ENCODE measurements at regions not wholly inside any gene's neighbourhood (a gene's known extent, or its start where the extent isn't known, plus 50 kb on each side); places are given as distances from the start of the nearest gene placed in this dataset.

DNA sequence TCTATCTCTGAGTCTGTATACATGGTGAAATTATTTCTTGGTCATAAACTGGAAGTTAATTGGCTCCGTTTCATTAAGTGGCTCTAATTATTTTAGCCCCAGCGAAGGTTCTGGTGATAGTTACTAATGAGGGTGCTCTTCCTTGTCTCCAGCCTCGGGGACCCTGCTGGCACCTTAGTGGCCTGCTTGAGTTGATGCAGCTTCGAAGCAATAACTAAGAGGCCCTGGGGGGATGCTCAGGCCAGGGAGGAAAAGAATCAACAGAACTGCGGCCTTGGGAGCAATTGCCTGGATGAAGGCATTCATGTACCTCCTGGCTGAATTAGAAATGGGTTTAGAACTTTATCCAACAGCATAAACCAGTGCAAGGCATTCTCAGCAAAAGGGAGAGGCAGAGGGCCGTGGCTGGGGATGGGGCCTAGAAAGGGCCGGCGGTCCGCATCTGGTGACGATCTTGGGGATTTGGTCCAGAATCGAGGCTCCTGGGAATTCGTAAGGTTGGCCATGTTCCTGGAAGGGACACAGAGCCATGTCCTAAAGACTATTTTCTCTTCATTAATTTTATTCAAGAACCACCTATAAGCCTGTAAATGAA lies 100.0 kb upstream of the AJAP1 start:
- DNase-seq = no peak

- DNase-seq = no peak
Measured at GRCh38 chr1:4557949-4558348, 96.5 kb upstream of the AJAP1 start.

- no peak for DNase-seq
Measured at GRCh38 chr1:4561205-4561604, 93.2 kb upstream of the AJAP1 start.

GRCh38 chr1:4562321-4562720 lies 92.1 kb upstream of the AJAP1 start:
- DNase-seq = no peak

DNA sequence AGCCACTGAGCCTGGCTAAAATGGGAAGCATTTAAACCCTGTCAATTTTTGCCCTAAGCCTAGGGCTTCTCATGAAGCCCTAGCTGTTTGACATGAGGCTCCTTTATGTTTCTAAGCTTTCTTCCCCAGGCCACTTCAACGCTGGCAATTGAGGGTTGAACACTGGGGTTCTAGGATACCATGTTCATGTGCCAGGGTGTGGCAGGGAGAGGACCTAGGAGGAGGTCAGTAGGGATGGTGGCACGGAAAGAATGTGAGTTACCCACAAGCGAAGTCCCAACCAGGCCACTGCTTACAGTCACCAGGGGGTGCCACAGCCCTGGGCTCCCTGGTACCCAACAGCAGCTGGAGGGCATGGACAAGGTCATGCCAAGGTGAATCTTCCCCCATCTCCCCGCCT lies 90.8 kb upstream of the AJAP1 start:
- no peak for DNase-seq

DNA sequence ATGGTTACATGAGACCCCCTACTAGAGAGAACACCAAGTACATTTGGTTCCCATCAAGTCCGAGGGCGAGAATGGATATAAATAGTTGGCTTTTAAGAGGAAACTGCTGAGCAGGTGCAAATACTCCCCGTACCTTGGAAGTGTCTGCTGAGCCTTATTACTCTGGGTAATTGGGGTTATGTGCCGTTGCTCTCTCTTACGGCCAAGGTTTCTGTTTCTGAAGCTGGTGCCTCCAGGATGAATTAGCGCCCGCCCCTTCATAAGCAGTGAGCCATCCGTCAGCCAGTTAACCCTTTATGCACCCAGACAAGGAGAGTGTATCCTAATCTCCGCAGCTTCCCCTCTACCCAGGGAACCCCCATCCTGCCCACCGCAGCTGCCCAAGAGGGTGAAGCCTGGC lies 90.4 kb upstream of the AJAP1 start:
- DNase-seq = no peak

GRCh38 chr1:4565166-4565565 lies 89.2 kb upstream of the AJAP1 start:
- no peak for DNase-seq

DNA sequence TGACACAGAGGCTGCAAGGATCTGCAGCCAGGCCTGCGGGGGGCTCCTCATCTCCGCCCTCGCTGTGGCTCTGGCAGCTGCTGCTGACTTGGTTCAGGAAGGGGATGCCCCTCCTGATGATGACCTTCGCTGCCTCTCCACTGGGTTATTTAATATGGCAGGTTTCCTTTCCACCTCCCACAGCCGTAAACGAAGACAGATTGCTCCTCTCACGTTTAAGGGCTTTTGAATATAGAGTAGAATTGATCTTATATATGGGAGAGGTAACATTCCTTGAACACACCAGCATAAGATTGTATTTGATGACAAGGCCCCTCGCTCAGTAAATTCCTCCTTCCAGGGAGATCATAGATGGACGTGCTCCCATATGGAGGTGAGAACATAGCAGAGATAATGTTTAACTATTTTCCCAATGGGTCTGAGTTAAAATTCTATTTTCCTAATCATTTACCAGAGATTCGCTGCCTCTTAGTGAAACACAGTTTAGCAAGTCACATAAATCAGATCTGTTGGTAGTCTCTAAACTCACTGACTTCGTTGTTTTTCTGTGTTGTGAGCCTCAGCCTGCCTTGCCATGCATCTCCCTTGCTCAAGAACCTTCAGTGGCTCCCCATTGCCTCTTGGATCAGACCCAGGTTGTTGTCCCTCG lies 88.5 kb upstream of the AJAP1 start:
- no peak for DNase-seq

DNA sequence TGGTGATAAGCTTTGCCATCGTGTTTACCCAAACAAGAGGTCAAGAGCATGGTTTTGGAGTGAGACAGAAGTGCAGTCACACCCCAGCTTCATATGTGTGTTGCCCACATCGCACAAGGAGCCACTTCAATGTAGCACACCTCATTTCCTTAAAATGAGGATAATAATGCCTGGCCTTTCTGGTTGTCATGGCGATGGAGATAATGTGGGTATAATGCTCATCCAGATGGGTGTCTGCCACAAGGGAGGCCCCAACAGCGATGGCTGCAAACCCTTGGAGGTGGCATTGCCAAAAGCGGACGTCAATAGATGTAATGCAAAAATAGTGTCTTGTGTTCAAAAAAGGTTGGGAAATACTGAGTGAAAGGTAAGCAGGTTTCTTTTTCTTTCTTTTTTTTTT lies 83.1 kb upstream of the AJAP1 start:
- DNase-seq = no peak

- no peak for DNase-seq
Measured at GRCh38 chr1:4573526-4573925, 80.9 kb upstream of the AJAP1 start.

GRCh38 chr1:4581807-4582206 lies 72.6 kb upstream of the AJAP1 start:
- DNase-seq = no peak

DNA sequence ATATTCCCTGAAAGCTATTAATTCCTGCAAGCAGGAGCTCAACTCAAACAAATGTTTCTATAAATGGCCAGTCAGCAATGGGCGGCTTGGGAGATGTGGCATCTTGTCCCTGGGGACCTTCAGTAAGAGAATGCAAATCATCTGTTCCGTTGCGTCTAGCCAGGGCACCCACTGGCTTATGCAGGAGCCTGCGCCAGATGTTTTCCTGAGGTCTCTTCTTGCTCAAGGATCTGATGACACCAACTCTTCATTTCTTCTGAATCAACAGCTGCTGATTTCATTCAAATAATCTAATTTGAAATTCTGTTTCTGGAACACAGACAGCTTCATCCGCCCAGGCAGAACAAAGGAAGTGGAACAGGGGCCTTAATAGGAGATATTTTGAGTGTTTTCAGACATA lies 70.0 kb upstream of the AJAP1 start:
- no peak for DNase-seq

- peak; percentile 34 to 67 (median 46) for DNase-seq
Measured at GRCh38 chr1:4585216-4585615, 69.2 kb upstream of the AJAP1 start.

GRCh38 chr1:4585705-4586104 lies 68.7 kb upstream of the AJAP1 start:
- DNase-seq = no peak

DNA sequence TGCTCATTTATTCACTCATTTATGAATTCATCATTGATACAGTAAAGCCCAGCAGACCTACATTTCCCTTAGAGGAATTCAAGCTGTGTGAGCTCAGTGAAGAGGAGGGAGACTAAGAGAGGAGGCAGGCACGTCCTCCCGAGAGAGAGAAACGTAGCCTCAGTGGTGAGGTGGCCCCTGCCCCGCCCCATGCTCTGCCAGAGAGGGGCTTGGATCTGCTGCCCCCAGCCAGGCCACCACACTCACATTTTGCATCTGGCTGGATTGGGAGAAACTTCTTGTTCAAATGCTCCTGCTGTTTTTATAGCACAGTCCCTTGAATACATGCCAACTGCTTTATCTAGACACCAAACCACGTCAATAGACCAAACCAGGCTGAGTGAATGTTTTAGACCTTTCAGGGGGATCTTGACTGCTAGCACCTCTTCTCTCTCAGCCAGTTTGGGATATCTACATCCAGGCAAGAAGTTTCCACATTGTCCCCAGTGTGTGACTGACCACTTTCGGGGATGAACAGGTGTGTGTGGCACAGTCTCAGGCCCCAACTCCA lies 67.7 kb upstream of the AJAP1 start:
- DNase-seq = no peak

DNA sequence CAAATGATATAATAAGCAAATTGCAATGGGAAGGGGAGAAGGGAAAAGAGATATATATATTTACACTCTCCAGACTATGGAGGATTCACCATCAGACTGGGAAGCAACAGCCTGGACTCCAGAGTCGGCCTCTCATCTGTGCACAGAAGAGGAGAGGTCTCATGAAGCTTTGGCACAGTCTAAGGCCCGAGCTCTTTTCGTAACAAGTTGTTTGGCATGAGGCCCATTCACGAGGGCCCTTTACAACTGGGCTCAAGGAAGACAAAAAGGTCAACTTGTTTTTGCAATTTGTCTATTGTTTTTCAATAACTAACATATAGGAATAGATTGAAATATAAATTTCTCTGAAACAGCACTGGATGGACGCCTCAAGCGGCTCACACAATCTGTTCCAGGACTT lies 66.7 kb upstream of the AJAP1 start:
- DNase-seq = no peak

- no peak for DNase-seq
Measured at GRCh38 chr1:4590756-4591155, 63.7 kb upstream of the AJAP1 start.

DNA sequence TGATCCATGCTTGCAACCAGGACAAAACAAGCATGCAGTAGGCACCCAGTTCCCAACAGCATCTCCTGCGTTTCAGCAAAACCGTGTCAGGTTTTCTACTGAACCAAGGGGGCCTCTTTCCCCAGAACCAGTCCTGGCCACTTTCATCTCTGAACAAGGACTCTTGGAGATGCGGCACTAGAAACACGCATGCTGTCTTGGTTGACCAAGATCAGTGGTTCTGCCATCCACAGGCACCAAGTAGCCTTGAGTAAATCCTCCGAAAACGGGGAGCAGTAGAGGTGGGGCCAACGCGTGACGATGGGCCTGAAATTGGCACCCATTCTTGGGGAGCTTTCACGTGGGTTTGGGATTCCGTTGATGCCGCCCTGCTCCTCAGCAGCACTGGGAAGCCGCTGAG lies 62.5 kb upstream of the AJAP1 start:
- no peak for DNase-seq

GRCh38 chr1:4593106-4593505 lies 61.3 kb upstream of the AJAP1 start:
- DNase-seq = no peak

- no peak for DNase-seq
Measured at GRCh38 chr1:4594286-4594991, 60.0 kb upstream of the AJAP1 start.

DNA sequence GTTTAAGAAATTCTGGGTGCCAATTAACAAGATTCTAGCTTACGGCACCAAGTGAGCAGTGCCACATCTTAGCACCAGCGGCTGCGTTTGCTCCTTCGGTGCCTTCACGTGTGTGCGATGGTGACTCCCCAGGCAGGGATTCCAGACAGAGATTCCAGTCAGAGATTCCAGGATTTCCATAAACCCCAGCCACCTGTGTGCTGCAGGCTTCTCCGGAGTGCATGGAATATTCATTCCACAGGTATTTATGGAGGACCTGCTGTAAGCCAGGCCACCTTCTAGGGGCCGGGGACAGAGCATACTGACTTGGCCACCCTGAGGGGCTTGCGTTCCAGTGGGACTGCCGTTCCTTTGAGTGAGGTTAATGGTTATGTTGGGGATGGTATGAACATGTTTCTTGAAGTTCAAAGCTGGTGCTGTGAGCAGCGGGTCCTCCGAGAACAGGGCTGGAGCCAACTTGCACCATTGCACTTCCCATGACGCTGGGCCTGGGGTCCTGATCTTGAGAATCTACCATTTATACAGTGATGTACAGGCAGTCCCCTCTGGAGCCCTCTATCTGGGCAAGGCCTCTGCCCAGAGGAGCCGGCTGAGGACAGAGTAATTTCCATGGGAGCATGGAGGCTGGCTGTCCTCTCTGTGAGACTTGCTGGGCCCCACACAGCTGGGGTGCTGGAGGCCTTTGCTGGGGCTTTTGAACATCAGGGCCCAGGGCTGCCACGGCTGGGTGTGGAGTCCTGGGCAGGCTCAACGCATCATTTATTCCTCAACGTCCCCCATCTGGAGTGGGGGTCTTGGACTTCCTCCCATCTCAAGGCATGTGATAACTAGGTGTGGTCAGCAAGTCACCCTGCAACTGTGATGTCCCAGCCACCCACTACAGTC lies 58.8 kb upstream of the AJAP1 start:
- DNase-seq = no peak

DNA sequence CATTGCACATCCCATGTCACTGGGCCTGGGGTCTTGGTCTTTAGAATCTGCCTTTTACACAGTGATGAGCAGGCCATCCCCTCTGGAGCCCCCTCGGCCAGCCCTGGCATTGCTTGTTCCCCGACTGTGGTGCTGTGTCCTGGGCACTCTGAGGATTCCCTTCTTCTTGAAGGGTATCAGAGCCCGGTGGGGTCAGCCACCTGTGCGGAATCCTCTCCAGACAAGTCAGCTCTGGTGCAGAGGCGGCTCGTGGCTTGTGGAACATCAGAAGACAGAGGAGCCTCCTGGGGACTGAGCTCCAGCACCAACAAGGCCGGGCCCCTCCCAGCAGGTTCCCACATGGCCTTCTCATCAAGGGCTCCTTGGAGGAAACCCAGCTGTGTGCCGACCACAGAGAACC lies 57.9 kb upstream of the AJAP1 start:
- DNase-seq = no peak

GRCh38 chr1:4597020-4597419 lies 57.4 kb upstream of the AJAP1 start:
- no peak for DNase-seq

Measured in suppressor macrophage treated with lipopolysaccharide for 1 hour (primary cell).